ENCODE measurements at regions not wholly inside any gene's neighbourhood (a gene's known extent, or its start where the extent isn't known, plus 50 kb on each side); places are given as distances from the start of the nearest gene placed in this dataset.

DNA sequence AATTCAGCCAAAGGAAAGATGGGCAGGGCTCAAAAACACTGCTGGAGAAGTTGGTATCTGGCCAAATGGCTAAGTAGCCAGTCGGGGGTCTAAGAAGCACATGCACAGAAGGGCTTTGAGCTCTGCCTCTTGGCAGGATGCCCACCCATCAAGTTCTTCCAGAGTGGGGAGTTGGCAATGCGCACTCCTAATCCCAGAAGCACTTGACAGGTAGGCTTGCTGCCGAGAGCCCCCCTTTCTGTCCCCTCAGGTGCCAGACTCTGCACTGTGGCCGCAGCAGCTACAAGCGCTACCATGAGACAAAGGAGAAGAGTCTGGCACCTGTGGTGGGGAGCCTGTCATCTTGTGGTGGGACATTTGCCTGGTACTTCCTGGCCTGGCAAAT, 252.9 kb upstream of the SLC24A2 start:
- TF ChIP-seq, protein P1, sequence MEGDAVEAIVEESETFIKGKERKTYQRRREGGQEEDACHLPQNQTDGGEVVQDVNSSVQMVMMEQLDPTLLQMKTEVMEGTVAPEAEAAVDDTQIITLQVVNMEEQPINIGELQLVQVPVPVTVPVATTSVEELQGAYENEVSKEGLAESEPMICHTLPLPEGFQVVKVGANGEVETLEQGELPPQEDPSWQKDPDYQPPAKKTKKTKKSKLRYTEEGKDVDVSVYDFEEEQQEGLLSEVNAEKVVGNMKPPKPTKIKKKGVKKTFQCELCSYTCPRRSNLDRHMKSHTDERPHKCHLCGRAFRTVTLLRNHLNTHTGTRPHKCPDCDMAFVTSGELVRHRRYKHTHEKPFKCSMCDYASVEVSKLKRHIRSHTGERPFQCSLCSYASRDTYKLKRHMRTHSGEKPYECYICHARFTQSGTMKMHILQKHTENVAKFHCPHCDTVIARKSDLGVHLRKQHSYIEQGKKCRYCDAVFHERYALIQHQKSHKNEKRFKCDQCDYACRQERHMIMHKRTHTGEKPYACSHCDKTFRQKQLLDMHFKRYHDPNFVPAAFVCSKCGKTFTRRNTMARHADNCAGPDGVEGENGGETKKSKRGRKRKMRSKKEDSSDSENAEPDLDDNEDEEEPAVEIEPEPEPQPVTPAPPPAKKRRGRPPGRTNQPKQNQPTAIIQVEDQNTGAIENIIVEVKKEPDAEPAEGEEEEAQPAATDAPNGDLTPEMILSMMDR (IDR thresholded peaks at IDR 0.05; ENCODE audit: low read length) = no peak
- no peak for TF ChIP-seq EZH2 (IDR thresholded peaks at IDR 0.05; ENCODE audit: borderline replicate concordance, low read length)
